ENCODE measurements at regions not wholly inside any gene's neighbourhood (a gene's known extent, or its start where the extent isn't known, plus 50 kb on each side); places are given as distances from the start of the nearest gene placed in this dataset.

DNA sequence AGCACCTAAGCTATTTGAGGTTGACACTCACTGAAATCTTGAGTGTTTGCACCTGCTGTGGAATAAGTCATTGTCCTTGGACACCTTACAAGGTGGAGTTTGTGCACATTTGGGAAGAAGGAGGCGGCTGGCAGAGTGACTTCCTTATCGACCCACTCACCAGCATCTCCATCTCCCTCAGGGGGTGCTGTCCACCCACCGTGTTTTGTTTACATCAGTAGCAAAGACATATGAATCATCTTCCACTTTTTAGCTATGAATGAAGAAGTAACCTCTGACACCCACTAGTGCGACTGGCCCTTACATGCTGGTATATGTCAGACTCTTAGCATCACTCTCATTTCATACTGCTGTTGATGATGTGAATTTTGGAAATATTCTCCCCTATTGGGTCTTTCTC lies 119.5 kb upstream of the SGK1 start:
- H3K27ac ChIP-seq, result no peak overlapping the region
- no peaks in the 10 kb centered on the region for H3K4me1 ChIP-seq
- H3K9me3 ChIP-seq, result no peaks in the 10 kb centered on the region
- no peaks in the 10 kb centered on the region for H3K36me3 ChIP-seq
- H3K4me3 ChIP-seq, result no peak overlapping the region
- H3K27me3 ChIP-seq, result no peaks in the 10 kb centered on the region
- TF ChIP-seq CTCF (IDR thresholded peaks at IDR 0.05), result no peak
- H3K9ac ChIP-seq (ENCODE audit: low read depth in 2 of 2, low read length in 2 of 2), result no peak overlapping the region
- intact Hi-C loops (cut with DNase I), result no loop called here
- DNase-seq, result no peak

DNA sequence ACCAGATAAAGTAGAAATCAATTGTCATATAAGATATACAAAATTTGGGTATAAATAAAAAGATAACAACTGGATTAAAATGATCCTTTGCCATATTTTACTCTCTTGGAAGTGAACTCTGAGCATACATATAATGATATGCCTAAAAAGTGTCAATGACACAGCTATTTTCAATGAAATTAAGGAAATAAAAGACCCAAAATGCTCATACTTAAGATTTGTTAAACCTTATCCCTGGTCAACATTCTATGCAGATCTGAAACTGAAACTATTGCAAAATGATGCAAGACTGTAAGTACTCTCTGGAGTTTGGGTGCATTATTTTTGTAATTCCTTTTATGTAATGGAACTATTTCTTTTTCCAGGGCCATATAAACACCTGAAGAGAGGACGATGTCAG lies 119.0 kb upstream of the SGK1 start:
- Histone ChIP-seq H3K4me1 (no peaks in the 10 kb centered on the region), H3K9ac (ENCODE audit: low read depth in 2 of 2, low read length in 2 of 2) (no peak overlapping the region), H3K36me3 (no peaks in the 10 kb centered on the region), H3K27me3 (no peaks in the 10 kb centered on the region), H3K9me3 (no peaks in the 10 kb centered on the region), H3K27ac (no peak overlapping the region), H3K4me3 (no peak overlapping the region)
- TF ChIP-seq CTCF (IDR thresholded peaks at IDR 0.05), result no peak
- DNase-seq, result no peak
- intact Hi-C loops (cut with DNase I), result no loop called here

DNA sequence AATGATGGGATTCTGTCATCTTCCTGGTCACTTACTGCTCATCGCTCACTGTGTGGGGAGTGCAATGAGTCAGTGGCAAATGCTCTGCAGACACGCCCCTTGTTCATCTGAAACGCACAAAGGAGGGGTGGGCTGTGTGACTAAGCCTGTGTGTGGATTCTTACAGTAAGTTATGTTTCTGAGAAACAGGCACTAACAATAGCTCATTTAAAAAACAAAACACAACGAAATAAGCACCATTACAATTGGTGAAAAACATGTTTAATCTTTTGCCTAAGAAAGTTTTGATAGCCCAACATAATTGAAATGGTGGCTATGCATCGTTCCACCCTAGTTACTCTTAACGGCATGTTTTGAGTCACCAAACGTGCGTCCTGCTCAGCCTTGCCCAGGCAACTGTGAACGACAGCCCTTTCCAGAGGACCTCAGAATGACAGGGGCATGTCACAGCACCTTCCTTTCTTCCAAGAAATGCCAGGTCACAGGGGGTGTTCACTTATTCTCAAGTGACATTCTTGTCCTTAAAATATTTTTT lies 118.4 kb upstream of the SGK1 start:
- Histone ChIP-seq H3K4me1 (no peaks in the 10 kb centered on the region), H3K4me3 (no peak overlapping the region), H3K36me3 (no peaks in the 10 kb centered on the region), H3K9me3 (no peaks in the 10 kb centered on the region), H3K27me3 (no peaks in the 10 kb centered on the region), H3K9ac (ENCODE audit: low read depth in 2 of 2, low read length in 2 of 2) (no peak overlapping the region), H3K27ac (no peak overlapping the region)
- intact Hi-C loops (cut with DNase I), result no loop called here
- no peak for TF ChIP-seq CTCF (IDR thresholded peaks at IDR 0.05)
- no peak for DNase-seq

DNA sequence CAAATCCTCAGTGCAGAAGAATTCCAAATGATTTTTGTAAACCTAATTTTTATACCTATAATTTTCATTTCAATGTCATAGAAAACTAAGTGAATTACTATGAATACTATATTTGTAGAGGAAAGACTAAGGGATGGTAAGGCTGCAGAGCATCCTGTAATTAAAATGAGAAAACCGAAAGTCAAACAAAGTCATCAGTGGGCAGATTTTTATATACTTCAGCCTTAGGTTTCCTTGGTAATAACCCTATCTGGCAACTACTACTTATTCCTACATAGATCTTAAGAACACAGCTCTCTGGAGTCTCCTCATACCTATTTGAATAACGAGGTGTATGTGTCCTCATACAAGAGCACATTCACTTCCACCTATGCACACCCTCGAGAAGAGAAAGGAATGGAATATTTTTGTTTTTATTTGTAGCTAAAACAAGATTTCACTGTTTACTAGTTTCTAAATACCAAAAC lies 117.9 kb upstream of the SGK1 start:
- H3K27ac ChIP-seq, result no peak overlapping the region
- no peaks in the 10 kb centered on the region for H3K27me3 ChIP-seq
- no peak for DNase-seq
- H3K9ac ChIP-seq (ENCODE audit: low read depth in 2 of 2, low read length in 2 of 2), result no peak overlapping the region
- TF ChIP-seq CTCF (IDR thresholded peaks at IDR 0.05), result no peak
- H3K4me3 ChIP-seq, result no peak overlapping the region
- no peaks in the 10 kb centered on the region for H3K36me3 ChIP-seq
- H3K4me1 ChIP-seq, result no peaks in the 10 kb centered on the region
- intact Hi-C loops (cut with DNase I), result no loop called here
- H3K9me3 ChIP-seq, result no peaks in the 10 kb centered on the region

- Histone ChIP-seq H3K4me3 (no peak overlapping the region), H3K27me3 (no peaks in the 10 kb centered on the region), H3K36me3 (no peaks in the 10 kb centered on the region), H3K9ac (ENCODE audit: low read depth in 2 of 2, low read length in 2 of 2) (no peak overlapping the region), H3K4me1 (no peaks in the 10 kb centered on the region), H3K27ac (no peak overlapping the region), H3K9me3 (no peaks in the 10 kb centered on the region)
- intact Hi-C loops (cut with DNase I), result no loop called here
- TF ChIP-seq CTCF (IDR thresholded peaks at IDR 0.05), result no peak
- no peak for DNase-seq
Measured at GRCh38 chr6:134434019-134434942, 116.4 kb upstream of the SGK1 start.

Measured in colonic mucosa (tissue), 4 donors.